ENCODE measurements at regions not wholly inside any gene's neighbourhood (a gene's known extent, or its start where the extent isn't known, plus 50 kb on each side); places are given as distances from the start of the nearest gene placed in this dataset.

DNA sequence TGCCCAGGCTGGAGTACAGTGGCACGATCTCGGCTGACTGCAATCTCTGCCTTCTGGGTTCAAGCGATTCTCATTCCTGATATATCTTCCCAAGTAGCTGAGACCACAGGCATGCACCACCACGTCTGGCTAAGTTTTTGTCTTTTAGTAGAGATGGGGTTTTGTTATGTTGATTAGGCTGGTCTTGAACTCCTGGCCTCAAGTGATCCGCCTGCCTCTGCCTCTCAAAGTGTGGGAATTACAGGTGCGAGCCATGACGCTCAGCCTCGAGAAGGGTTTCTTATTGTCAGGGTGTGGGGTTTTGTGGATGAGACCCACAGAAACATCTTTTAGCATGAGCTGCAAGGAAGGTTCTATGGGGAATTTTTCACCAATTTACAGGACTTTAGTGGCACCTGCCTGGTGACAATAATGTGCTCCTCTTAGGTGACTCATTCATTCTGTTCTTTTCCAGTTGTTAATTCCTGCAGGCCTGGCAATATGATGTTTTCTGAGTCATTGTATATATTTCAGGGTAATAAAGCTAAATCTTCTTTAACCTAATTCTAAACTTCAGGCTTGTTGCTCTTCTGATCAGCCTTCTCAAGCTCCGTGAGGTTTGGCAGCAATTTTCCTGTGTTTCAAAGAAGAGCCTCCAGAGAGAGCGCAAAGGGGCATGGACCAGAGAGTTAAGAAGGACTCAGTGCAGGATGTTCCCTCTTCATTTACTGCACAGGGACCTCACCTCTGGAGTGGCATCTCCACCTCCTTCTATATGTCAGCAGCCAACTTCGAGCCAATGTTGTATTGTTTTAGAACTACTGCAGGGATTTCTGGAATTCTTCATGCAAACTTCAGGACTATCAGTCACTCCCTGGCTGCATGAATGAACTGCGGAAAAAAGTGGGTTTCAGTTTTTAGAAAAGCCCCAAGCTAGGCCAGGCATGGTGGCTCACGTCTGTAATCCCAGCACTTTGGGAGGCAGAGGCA, 77.8 kb upstream of the ZNF618 start:
- Histone ChIP-seq H3K4me2 (ENCODE audit: control insufficient read depth, extremely low read depth, insufficient read depth, low read depth, low read length) (no peak overlapping the region), H2AFZ (ENCODE audit: control insufficient read depth, low read length) (no peak overlapping the region)

DNA sequence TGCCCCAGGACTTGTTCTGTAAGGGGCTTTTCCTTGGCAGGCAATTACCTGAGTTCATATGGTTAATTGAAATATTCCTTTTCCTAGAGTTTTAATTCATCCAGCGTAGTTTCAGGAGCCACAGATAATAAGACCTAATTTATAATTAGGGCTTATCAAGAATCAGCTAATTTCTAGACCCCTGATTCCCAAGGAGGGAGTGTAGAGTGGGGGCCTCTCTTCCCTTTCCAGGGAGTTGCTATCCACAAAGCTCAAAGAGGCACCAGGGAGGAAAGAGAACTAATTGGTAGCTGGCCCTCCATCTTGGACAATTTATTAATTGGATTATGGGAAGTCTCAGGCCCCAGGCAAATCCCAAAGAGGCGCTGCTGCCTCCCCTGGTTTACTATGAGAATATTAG, 75.8 kb upstream of the ZNF618 start:
- H3K4me3 ChIP-seq (ENCODE audit: control insufficient read depth in 2 of 3, extremely low read depth in 1 of 3, insufficient read depth in 2 of 3, low read depth in 1 of 3, low read length in 3 of 3) = no peak overlapping the region
- FAIRE-seq (no peak), DNase-seq (ENCODE audit: low read depth, low spot score) (no peak)
- no peaks in the 10 kb centered on the region for H3K4me1 ChIP-seq (ENCODE audit: control insufficient read depth, extremely low read depth, insufficient read depth, low read length)
- H3K9me3 ChIP-seq (ENCODE audit: control insufficient read depth, low read depth, low read length) = no peaks in the 10 kb centered on the region
- H3K4me2 ChIP-seq (ENCODE audit: control insufficient read depth, extremely low read depth, insufficient read depth, low read depth, low read length) = no peak overlapping the region
- H2AFZ ChIP-seq (ENCODE audit: control insufficient read depth, low read length) = no peak overlapping the region
- dilution Hi-C loops (cut with MboI; ENCODE audit: extremely low pct_ligation_motif_present, low sequenced_read_pairs) = no loop called here
- H3K27ac ChIP-seq (ENCODE audit: control insufficient read depth, insufficient read depth, low read length) = no peak overlapping the region
- H3K9ac ChIP-seq (ENCODE audit: control insufficient read depth, extremely low read depth, insufficient read depth, low read length) = no peak overlapping the region
- no peak for TF ChIP-seq EZH2 (IDR thresholded peaks at IDR 0.05; ENCODE audit: low read length)
- TF ChIP-seq, protein P1, sequence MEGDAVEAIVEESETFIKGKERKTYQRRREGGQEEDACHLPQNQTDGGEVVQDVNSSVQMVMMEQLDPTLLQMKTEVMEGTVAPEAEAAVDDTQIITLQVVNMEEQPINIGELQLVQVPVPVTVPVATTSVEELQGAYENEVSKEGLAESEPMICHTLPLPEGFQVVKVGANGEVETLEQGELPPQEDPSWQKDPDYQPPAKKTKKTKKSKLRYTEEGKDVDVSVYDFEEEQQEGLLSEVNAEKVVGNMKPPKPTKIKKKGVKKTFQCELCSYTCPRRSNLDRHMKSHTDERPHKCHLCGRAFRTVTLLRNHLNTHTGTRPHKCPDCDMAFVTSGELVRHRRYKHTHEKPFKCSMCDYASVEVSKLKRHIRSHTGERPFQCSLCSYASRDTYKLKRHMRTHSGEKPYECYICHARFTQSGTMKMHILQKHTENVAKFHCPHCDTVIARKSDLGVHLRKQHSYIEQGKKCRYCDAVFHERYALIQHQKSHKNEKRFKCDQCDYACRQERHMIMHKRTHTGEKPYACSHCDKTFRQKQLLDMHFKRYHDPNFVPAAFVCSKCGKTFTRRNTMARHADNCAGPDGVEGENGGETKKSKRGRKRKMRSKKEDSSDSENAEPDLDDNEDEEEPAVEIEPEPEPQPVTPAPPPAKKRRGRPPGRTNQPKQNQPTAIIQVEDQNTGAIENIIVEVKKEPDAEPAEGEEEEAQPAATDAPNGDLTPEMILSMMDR (optimal IDR thresholded peaks at IDR 0.05 in 1 of 3, IDR thresholded peaks at IDR 0.05 in 1 of 3, conservative IDR thresholded peaks at IDR 0.05 in 1 of 3; ENCODE audit: extremely low read depth in 1 of 3, insufficient read depth in 2 of 3, low read length in 3 of 3) = no peak
- H3K79me2 ChIP-seq (ENCODE audit: control insufficient read depth, insufficient read depth, low read length) = no peaks in the 10 kb centered on the region
- no peaks in the 10 kb centered on the region for H3K36me3 ChIP-seq (ENCODE audit: control insufficient read depth in 2 of 2, extremely low read depth in 1 of 2, insufficient read depth in 2 of 2, low read length in 2 of 2)
- no peaks in the 10 kb centered on the region for H4K20me1 ChIP-seq (ENCODE audit: control insufficient read depth, extremely low read depth, insufficient read depth, low read length)
- no peaks in the 10 kb centered on the region for H3K9me1 ChIP-seq (ENCODE audit: control insufficient read depth, extremely low read depth, insufficient read depth, low read length)
- peaks cover 7% of the 10 kb centered on the region for H3K27me3 ChIP-seq (ENCODE audit: control insufficient read depth, extremely low read depth, insufficient read depth, low read length)

More for the DNA sequence above, 77.8 kb upstream of the ZNF618 start:
- DNase-seq (ENCODE audit: low read depth, low spot score) (no peak), FAIRE-seq (no peak)
- no peaks in the 10 kb centered on the region for H4K20me1 ChIP-seq (ENCODE audit: control insufficient read depth, extremely low read depth, insufficient read depth, low read length)
- H3K27ac ChIP-seq (ENCODE audit: control insufficient read depth, insufficient read depth, low read length) = no peak overlapping the region
- H3K79me2 ChIP-seq (ENCODE audit: control insufficient read depth, insufficient read depth, low read length) = no peaks in the 10 kb centered on the region
- TF ChIP-seq, protein P1 (optimal IDR thresholded peaks at IDR 0.05 in 1 of 3, IDR thresholded peaks at IDR 0.05 in 1 of 3, conservative IDR thresholded peaks at IDR 0.05 in 1 of 3; ENCODE audit: extremely low read depth in 1 of 3, insufficient read depth in 2 of 3, low read length in 3 of 3) = no peak
- no peak for TF ChIP-seq EZH2 (IDR thresholded peaks at IDR 0.05; ENCODE audit: low read length)
- no peak overlapping the region for H3K4me3 ChIP-seq (ENCODE audit: control insufficient read depth in 2 of 3, extremely low read depth in 1 of 3, insufficient read depth in 2 of 3, low read depth in 1 of 3, low read length in 3 of 3)
- no peaks in the 10 kb centered on the region for H3K36me3 ChIP-seq (ENCODE audit: control insufficient read depth in 2 of 2, extremely low read depth in 1 of 2, insufficient read depth in 2 of 2, low read length in 2 of 2)
- H3K9ac ChIP-seq (ENCODE audit: control insufficient read depth, extremely low read depth, insufficient read depth, low read length) = no peak overlapping the region
- H3K9me1 ChIP-seq (ENCODE audit: control insufficient read depth, extremely low read depth, insufficient read depth, low read length) = no peaks in the 10 kb centered on the region
- no peaks in the 10 kb centered on the region for H3K9me3 ChIP-seq (ENCODE audit: control insufficient read depth, low read depth, low read length)
- no peaks in the 10 kb centered on the region for H3K4me1 ChIP-seq (ENCODE audit: control insufficient read depth, extremely low read depth, insufficient read depth, low read length)
- dilution Hi-C loops (cut with MboI; ENCODE audit: extremely low pct_ligation_motif_present, low sequenced_read_pairs) = no loop called here
- H3K27me3 ChIP-seq (ENCODE audit: control insufficient read depth, extremely low read depth, insufficient read depth, low read length) = peaks cover 7% of the 10 kb centered on the region

Data from keratinocyte (primary cell).